AG09309 (cell line): ENCODE measurements at regions not wholly inside any gene's neighbourhood (a gene's known extent, or its start where the extent isn't known, plus 50 kb on each side); places are given as distances from the start of the nearest gene placed in this dataset.
"Not testable (repeated sequence)": the region's sequence is repeated elsewhere in the genome, so short reads cannot be mapped to it uniquely, and the experiment has no call there.

ENCODE experiments used
- DNase-seq: peaks from one replicate; pipeline ENCODE4 v3.0.0-alpha.2; 2010; ENCODE audit warnings: low read depth
- H3K4me3 ChIP-seq: 2 replicates; pipeline ENCODE4 v1.5.1; 2011; ENCODE audit warnings: mild to moderate bottlenecking, low read depth, low read length, moderate library complexity; ENCODE audit not compliant: control insufficient read depth
- CTCF ChIP-seq: IDR thresholded peaks from 2 replicates; pipeline ENCODE4 v1.5.1; 2011; ENCODE audit warnings: mild to moderate bottlenecking, low read depth, low read length, inconsistent platforms; ENCODE audit not compliant: insufficient read depth, control insufficient read depth; ENCODE audit errors: missing control alignments

GRCh38 chr10:70987396-70988130 lies 99.2 kb upstream of the PCBD1 start:
- no peak for TF ChIP-seq CTCF
- no peak for DNase-seq
- H3K4me3 ChIP-seq: no peak overlapping the region

GRCh38 chr10:70990156-70990555 lies 101.8 kb upstream of the PCBD1 start:
- DNase-seq, H3K4me3 ChIP-seq: not testable (repeated sequence)

- no peak for TF ChIP-seq CTCF
- no peak overlapping the region for H3K4me3 ChIP-seq
- DNase-seq: no peak
Measured at GRCh38 chr10:70990681-70991080, 102.3 kb upstream of the PCBD1 start.

- DNase-seq: no peak
- no peak for TF ChIP-seq CTCF
- no peak overlapping the region for H3K4me3 ChIP-seq
Measured at GRCh38 chr10:70991140-70992124, 103.1 kb upstream of the PCBD1 start.

GRCh38 chr10:70992436-70992835 lies 104.1 kb upstream of the PCBD1 start:
- no peak for DNase-seq
- no peak overlapping the region for H3K4me3 ChIP-seq
- TF ChIP-seq CTCF: no peak

- no peak overlapping the region for H3K4me3 ChIP-seq
- DNase-seq: no peak
- no peak for TF ChIP-seq CTCF
Measured at GRCh38 chr10:70993051-70993450, 104.7 kb upstream of the PCBD1 start.

GRCh38 chr10:70996549-70996948 lies 108.2 kb upstream of the PCBD1 start:
- no peak for DNase-seq
- TF ChIP-seq CTCF: no peak
- H3K4me3 ChIP-seq: no peak overlapping the region
